VCaP (cell line): ENCODE measurements at regions not wholly inside any gene's neighbourhood (a gene's known extent, or its start where the extent isn't known, plus 50 kb on each side); places are given as distances from the start of the nearest gene placed in this dataset.

Experiments
- H3K27ac ChIP-seq: fragments of 450-650 bp; 2 replicates; pipeline ENCODE4 v1.5.1; 2017
- CTCF ChIP-seq: fragments of 450-650 bp; conservative IDR thresholded peaks from 2 replicates; pipeline ENCODE4 v1.5.1; 2017; ENCODE audit warnings: mild to moderate bottlenecking, moderate library complexity

- no peak overlapping the region for H3K27ac ChIP-seq
- no peak for TF ChIP-seq CTCF
Measured at GRCh38 chr4:14125375-14126129, 498.0 kb upstream of the BOD1L1 start.

GRCh38 chr4:14130551-14130950 is 503.0 kb upstream of the BOD1L1 start:
- no peak overlapping the region for H3K27ac ChIP-seq
- no peak for TF ChIP-seq CTCF

GRCh38 chr4:14131335-14131734 is 503.8 kb upstream of the BOD1L1 start:
- no peak overlapping the region for H3K27ac ChIP-seq
- no peak for TF ChIP-seq CTCF

- TF ChIP-seq CTCF: no peak
- H3K27ac ChIP-seq: no peak overlapping the region
Measured at GRCh38 chr4:14132301-14132700, 504.8 kb upstream of the BOD1L1 start.

- no peak overlapping the region for H3K27ac ChIP-seq
- TF ChIP-seq CTCF: no peak
Measured at GRCh38 chr4:14138106-14138505, 510.6 kb upstream of the BOD1L1 start.

GRCh38 chr4:14143892-14144291 is 516.4 kb upstream of the BOD1L1 start:
- no peak overlapping the region for H3K27ac ChIP-seq
- TF ChIP-seq CTCF: peak; percentile 55

GRCh38 chr4:14149176-14150053 is 521.9 kb upstream of the BOD1L1 start:
- no peak overlapping the region for H3K27ac ChIP-seq
- no peak for TF ChIP-seq CTCF
